ENCODE measurements at regions not wholly inside any gene's neighbourhood (a gene's known extent, or its start where the extent isn't known, plus 50 kb on each side); places are given as distances from the start of the nearest gene placed in this dataset.

- no peak for TF ChIP-seq REST (IDR thresholded peaks at IDR 0.05; ENCODE audit: insufficient read depth in 1 of 2, low read depth in 2 of 2, low read length in 2 of 2)
- no peak for TF ChIP-seq POLR2AphosphoS5 (IDR thresholded peaks at IDR 0.05; ENCODE audit: low read depth, low read length)
- no peak for TF ChIP-seq TAF1 (IDR thresholded peaks at IDR 0.05; ENCODE audit: borderline replicate concordance, insufficient read depth, low read length)
- TF ChIP-seq FOXP2 (optimal IDR thresholded peaks at IDR 0.05; ENCODE audit: borderline replicate concordance, extremely low read depth, extremely low read length, insufficient read depth): no peak
- TF ChIP-seq SIN3A (IDR thresholded peaks at IDR 0.05; ENCODE audit: borderline replicate concordance, insufficient read depth, low read length): no peak
Measured at GRCh38 chr12:97358361-97358760, 104.2 kb upstream of the RMST start.
